ENCODE measurements at regions not wholly inside any gene's neighbourhood (a gene's known extent, or its start where the extent isn't known, plus 50 kb on each side); places are given as distances from the start of the nearest gene placed in this dataset.
"Not testable (repeated sequence)": the region's sequence is repeated elsewhere in the genome, so short reads cannot be mapped to it uniquely, and the experiment has no call there.

- ATAC-seq (no peak), DNase-seq (ENCODE audit: missing footprints) (no peak)
- intact Hi-C loops (cut with DNase I): no loop called here
Measured at GRCh38 chr10:61612450-61612849, 50.3 kb upstream of the CABCOCO1 start.

- no peak for DNase-seq (ENCODE audit: missing footprints)
- ATAC-seq: no peak
- intact Hi-C loops (cut with DNase I): no loop called here
Measured at GRCh38 chr10:61612009-61612408, 50.7 kb upstream of the CABCOCO1 start.

GRCh38 chr10:61609701-61610100, 53.0 kb upstream of the CABCOCO1 start:
- intact Hi-C loops (cut with DNase I): no loop called here
- DNase-seq (ENCODE audit: missing footprints) (no peak), ATAC-seq (no peak)

GRCh38 chr10:61608255-61609033, 54.3 kb upstream of the CABCOCO1 start:
- intact Hi-C loops (cut with DNase I): no loop called here
- DNase-seq (ENCODE audit: missing footprints) (no peak), ATAC-seq (no peak)

GRCh38 chr10:61606959-61607907, 55.5 kb upstream of the CABCOCO1 start:
- DNase-seq (ENCODE audit: missing footprints) (no peak), ATAC-seq (no peak)
- intact Hi-C loops (cut with DNase I): no loop called here

GRCh38 chr10:61605221-61605620, 57.5 kb upstream of the CABCOCO1 start:
- ATAC-seq (no peak), DNase-seq (ENCODE audit: missing footprints) (no peak)
- intact Hi-C loops (cut with DNase I): no loop called here

- intact Hi-C loops (cut with DNase I): no loop called here
- ATAC-seq: no peak
Measured at GRCh38 chr10:61600399-61600798, 62.3 kb upstream of the CABCOCO1 start.

GRCh38 chr10:61594430-61594829, 68.3 kb upstream of the CABCOCO1 start:
- no peak for ATAC-seq

More at GRCh38 chr10:61600399-61600798, 62.3 kb upstream of the CABCOCO1 start:
- no peak for DNase-seq (ENCODE audit: missing footprints)

GRCh38 chr10:61592581-61592980, 70.1 kb upstream of the CABCOCO1 start:
- ATAC-seq: no peak
- intact Hi-C loops (cut with DNase I): no loop called here
- DNase-seq (ENCODE audit: missing footprints): no peak

More at GRCh38 chr10:61594430-61594829, 68.3 kb upstream of the CABCOCO1 start:
- DNase-seq (ENCODE audit: missing footprints): no peak
- intact Hi-C loops (cut with DNase I): no loop called here

- ATAC-seq: no peak
- DNase-seq (ENCODE audit: missing footprints): no peak
- intact Hi-C loops (cut with DNase I): no loop called here
Measured at GRCh38 chr10:61589547-61590243, 73.0 kb upstream of the CABCOCO1 start.

GRCh38 chr10:61588770-61589211, 73.9 kb upstream of the CABCOCO1 start:
- DNase-seq (ENCODE audit: missing footprints): peak; percentile 50
- no peak for ATAC-seq
- intact Hi-C loops (cut with DNase I): no loop called here

GRCh38 chr10:61586829-61587228, 75.9 kb upstream of the CABCOCO1 start:
- intact Hi-C loops (cut with DNase I): no loop called here
- ATAC-seq (no peak), DNase-seq (ENCODE audit: missing footprints) (no peak)

GRCh38 chr10:61580608-61581007, 82.1 kb upstream of the CABCOCO1 start:
- intact Hi-C loops (cut with DNase I): no loop called here
- ATAC-seq: no peak
- DNase-seq (ENCODE audit: missing footprints): no peak

- intact Hi-C loops (cut with DNase I); ATAC-seq; DNase-seq (ENCODE audit: missing footprints): not testable (repeated sequence)
Measured at GRCh38 chr10:61570204-61570603, 92.5 kb upstream of the CABCOCO1 start.

GRCh38 chr10:61567729-61568128, 95.0 kb upstream of the CABCOCO1 start:
- intact Hi-C loops (cut with DNase I): no loop called here
- ATAC-seq (no peak), DNase-seq (ENCODE audit: missing footprints) (no peak)

- DNase-seq (ENCODE audit: missing footprints): no peak
- ATAC-seq: no peak
- intact Hi-C loops (cut with DNase I): no loop called here
Measured at GRCh38 chr10:61565819-61566560, 96.7 kb upstream of the CABCOCO1 start.

GRCh38 chr10:61564444-61564843, 98.3 kb upstream of the CABCOCO1 start:
- intact Hi-C loops (cut with DNase I): no loop called here
- ATAC-seq (no peak), DNase-seq (ENCODE audit: missing footprints) (no peak)

- no peak for DNase-seq (ENCODE audit: missing footprints)
- intact Hi-C loops (cut with DNase I): no loop called here
- no peak for ATAC-seq
Measured at GRCh38 chr10:61559615-61560014, 103.1 kb upstream of the CABCOCO1 start.

Data from Right ventricle myocardium inferior (tissue), 1 donor.